H1 (cell line): ENCODE measurements at regions not wholly inside any gene's neighbourhood (a gene's known extent, or its start where the extent isn't known, plus 50 kb on each side); places are given as distances from the start of the nearest gene placed in this dataset.

Experiments
- CTCF ChIA-PET: fragments of 300-600 bp; sonication (Branson Sonifier 250); formaldehyde crosslinking; loops from one replicate; lab custom pipeline; 2021; ENCODE audit not compliant: partially characterized antibody; lab: Charles Lee
- POLR2A ChIA-PET: fragments of 300-600 bp; sonication (Branson Sonifier 250); formaldehyde crosslinking; loops from one replicate; lab custom pipeline; 2021; ENCODE audit warnings: inconsistent platforms; ENCODE audit not compliant: partially characterized antibody; lab: Charles Lee
- DNase-seq, 2 experiments: peaks; one replicate each; pipeline versions ENCODE4 v3.0.0 to v3.0.0-alpha.2; 2010 to 2022; ENCODE audit warnings: low spot score in 2 of 2, low read depth in 1 of 2, mixed read lengths in 1 of 2
- FAIRE-seq: peaks from 2 replicates; lab custom pipeline; 2011; peaks lifted over from hg19 to GRCh38; lab: Jason Lieb, UNC
- H2AFZ ChIP-seq: 2 replicates; pipeline ENCODE4 v1.8.1; 2012; ENCODE audit warnings: low read length, inconsistent platforms
- H2AK5ac ChIP-seq: 2 replicates; pipeline ENCODE4 v1.6.1; 2013; ENCODE audit warnings: low read depth, low read length
- H2BK120ac ChIP-seq: replicated peaks from 2 replicates; pipeline ENCODE3; 2013; ENCODE audit warnings: low read depth, low read length, inconsistent platforms
- H2BK12ac ChIP-seq: 2 replicates; pipeline ENCODE4 v1.6.1; 2013; ENCODE audit warnings: low read depth, low read length
- H2BK15ac ChIP-seq: 2 replicates; pipeline ENCODE4 v1.6.1; 2013; ENCODE audit warnings: low read length
- H2BK20ac ChIP-seq: 2 replicates; pipeline ENCODE4 v1.6.1; 2013; ENCODE audit warnings: low read length
- H2BK5ac ChIP-seq: 2 replicates; pipeline ENCODE4 v1.6.1; 2013; ENCODE audit warnings: low read depth, low read length
- H3K14ac ChIP-seq: 2 replicates; pipeline ENCODE4 v1.6.1; 2013; ENCODE audit warnings: inconsistent platforms; ENCODE audit not compliant: insufficient read length
- H3K18ac ChIP-seq: 2 replicates; pipeline ENCODE4 v1.6.1; 2013; ENCODE audit warnings: low read length; ENCODE audit errors: extremely low read depth
- H3K23ac ChIP-seq: 2 replicates; pipeline ENCODE4 v1.6.1; 2013; ENCODE audit warnings: inconsistent platforms; ENCODE audit not compliant: insufficient read length
- H3K23me2 ChIP-seq: 2 replicates; pipeline ENCODE4 v1.6.1; 2013; ENCODE audit warnings: low read depth, low read length
- H3K27ac ChIP-seq: 2 replicates; pipeline ENCODE4 v1.6.1; 2011; ENCODE audit warnings: low read depth, low read length, inconsistent platforms
- H3K27me3 ChIP-seq, 4 experiments: replicated peaks in 1 of 4; 1 replicate in 1 of 4; 2 replicates in 3 of 4; pipeline versions ENCODE4 v1.6.1 to v1.8.1; 2011 to 2013; ENCODE audit warnings: low read length in 3 of 4, mild to moderate bottlenecking in 3 of 4, inconsistent platforms in 2 of 4, mixed read lengths in 2 of 4, moderate library complexity in 1 of 4; ENCODE audit not compliant: control insufficient read depth in 3 of 4, insufficient read depth in 3 of 4; ENCODE audit errors: extremely low read depth in 1 of 4
- H3K36me3 ChIP-seq, 4 experiments: 2 replicates each; pipeline versions ENCODE4 v1.6.1 to v1.8.1; 2011 to 2013; ENCODE audit warnings: mild to moderate bottlenecking in 4 of 4, low read length in 3 of 4, moderate library complexity in 2 of 4, control low read depth in 1 of 4, inconsistent platforms in 1 of 4; ENCODE audit not compliant: insufficient read depth in 4 of 4, control insufficient read depth in 2 of 4
- H3K4ac ChIP-seq: replicated peaks from 2 replicates; pipeline ENCODE3; 2013; ENCODE audit warnings: low read length, low read depth, mixed read lengths, inconsistent platforms; ENCODE audit not compliant: insufficient read length
- H3K4me1 ChIP-seq, 4 experiments: replicated peaks in 1 of 4; 1 replicate in 1 of 4; 2 replicates in 3 of 4; pipeline versions ENCODE4 v1.6.1 to v1.8.1; 2011 to 2013; ENCODE audit warnings: low read length in 3 of 4, inconsistent platforms in 2 of 4, mixed read lengths in 1 of 4; ENCODE audit not compliant: insufficient read depth in 4 of 4, control insufficient read depth in 3 of 4
- H3K4me2 ChIP-seq, 2 experiments: 2 replicates each; pipeline versions ENCODE4 v1.6.1 to v1.8.1; 2011 to 2013; ENCODE audit warnings: low read depth in 2 of 2, low read length in 2 of 2, control low read depth in 1 of 2, inconsistent platforms in 1 of 2, mild to moderate bottlenecking in 1 of 2; ENCODE audit not compliant: insufficient read depth in 1 of 2
- H3K4me3 ChIP-seq, 4 experiments: fragments of 200-600, 300-600 bp in 1 of 4; sonication (generic), shearing (Covaris generic), sonication (Bioruptor Twin) in 1 of 4; 2 replicates each; pipeline versions ENCODE4 v1.5.1 to v1.8.1; 2011 to 2016; ENCODE audit warnings: low read length in 4 of 4, low read depth in 3 of 4, control low read depth in 2 of 4, inconsistent platforms in 2 of 4, mild to moderate bottlenecking in 2 of 4, mixed read lengths in 1 of 4, moderate library complexity in 1 of 4; ENCODE audit not compliant: insufficient read depth in 2 of 4; ENCODE audit errors: extremely low read depth in 1 of 4
- H3K56ac ChIP-seq: replicated peaks from 2 replicates; pipeline ENCODE3; 2013; ENCODE audit warnings: low read depth, mild to moderate bottlenecking, mixed read lengths, low read length, inconsistent platforms; ENCODE audit not compliant: insufficient read length
- H3K79me1 ChIP-seq: 2 replicates; pipeline ENCODE4 v1.6.1; 2013; ENCODE audit warnings: low read depth, low read length, control low read depth
- H3K79me2 ChIP-seq, 2 experiments: 2 replicates each; pipeline versions ENCODE4 v1.6.1 to v1.8.1; 2012 to 2013; ENCODE audit warnings: low read length in 2 of 2, mild to moderate bottlenecking in 2 of 2, inconsistent platforms in 1 of 2; ENCODE audit not compliant: insufficient read depth in 2 of 2, control insufficient read depth in 1 of 2
- H3K9ac ChIP-seq, 4 experiments: replicated peaks in 1 of 4; 1 replicate in 1 of 4; 2 replicates in 3 of 4; pipeline versions ENCODE4 v1.6.1 to v1.8.1; 2011 to 2013; ENCODE audit warnings: low read depth in 3 of 4, low read length in 3 of 4, control low read depth in 2 of 4, mild to moderate bottlenecking in 2 of 4, moderate library complexity in 2 of 4, inconsistent platforms in 1 of 4; ENCODE audit errors: extremely low read depth in 1 of 4
- H3K9me3 ChIP-seq, 2 experiments: 2 replicates each; pipeline versions ENCODE4 v1.6.1 to v1.8.1; 2012 to 2013; ENCODE audit warnings: mild to moderate bottlenecking in 2 of 2, moderate library complexity in 2 of 2, control low read depth in 1 of 2, inconsistent platforms in 1 of 2, low read depth in 1 of 2, low read length in 1 of 2, mixed read lengths in 1 of 2; ENCODE audit not compliant: insufficient read depth in 2 of 2
- H4K20me1 ChIP-seq, 2 experiments: replicated peaks in 1 of 2; 2 replicates each; pipeline versions ENCODE3 to v1.8.1; 2011 to 2013; ENCODE audit warnings: inconsistent platforms in 2 of 2, low read length in 2 of 2, mild to moderate bottlenecking in 1 of 2; ENCODE audit not compliant: insufficient read depth in 2 of 2, control insufficient read depth in 1 of 2
- H4K5ac ChIP-seq: 2 replicates; pipeline ENCODE4 v1.6.1; 2013; ENCODE audit warnings: low read length, low read depth, mixed read lengths, inconsistent platforms; ENCODE audit not compliant: insufficient read length
- H4K8ac ChIP-seq: 2 replicates; pipeline ENCODE4 v1.8.0; 2013; ENCODE audit warnings: mild to moderate bottlenecking, moderate library complexity, low read length, inconsistent platforms; ENCODE audit not compliant: insufficient read depth; ENCODE audit errors: extremely low read depth
- H4K91ac ChIP-seq: replicated peaks from 2 replicates; pipeline ENCODE3; 2013; ENCODE audit warnings: low read length, mixed read lengths, inconsistent platforms; ENCODE audit not compliant: insufficient read length
- BACH1 ChIP-seq: IDR thresholded peaks from 2 replicates; pipeline ENCODE4 v1.6.1; 2012; ENCODE audit warnings: low read length, improper control_type of control experiment
- E2F6 ChIP-seq: IDR thresholded peaks from 2 replicates; pipeline ENCODE4 v1.6.1; 2012; ENCODE audit warnings: inconsistent platforms
- EZH2 ChIP-seq: fragments of 200-600 bp; sonication (generic); IDR thresholded peaks from 2 replicates; pipeline ENCODE4 v1.7.1; 2012; ENCODE audit warnings: low read depth, mild to moderate bottlenecking, moderate library complexity, low read length, inconsistent platforms; ENCODE audit not compliant: severe bottlenecking
- GABPA ChIP-seq: IDR thresholded peaks from 2 replicates; pipeline ENCODE4 v1.6.1; 2011; ENCODE audit warnings: mild to moderate bottlenecking, low read length, moderate library complexity, borderline replicate concordance; ENCODE audit not compliant: insufficient read depth
- HDAC6 ChIP-seq: IDR thresholded peaks from one replicate; pipeline ENCODE4 v1.7.1; 2012; ENCODE audit warnings: low read depth, mild to moderate bottlenecking, inconsistent platforms, low read length, moderate library complexity
- SIRT6 ChIP-seq: IDR thresholded peaks from one replicate; pipeline ENCODE4 v1.7.1; 2012; ENCODE audit warnings: low read length, inconsistent platforms
- SP4 ChIP-seq: IDR thresholded peaks from 2 replicates; pipeline ENCODE4 v1.6.1; 2012; ENCODE audit warnings: low read length, inconsistent platforms
- TAF1 ChIP-seq: IDR thresholded peaks from 2 replicates; pipeline ENCODE4 v1.6.1; 2011; ENCODE audit warnings: mild to moderate bottlenecking, low read depth, low read length
- TAF7 ChIP-seq: optimal IDR thresholded peaks from 2 replicates; pipeline ENCODE3; 2011; ENCODE audit warnings: low read depth, mild to moderate bottlenecking, inconsistent platforms, low read length, moderate library complexity, borderline replicate concordance
- YY1 ChIP-seq: IDR thresholded peaks from 2 replicates; pipeline ENCODE4 v1.6.1; 2011; ENCODE audit warnings: low read depth, mild to moderate bottlenecking, low read length
- WGBS, 2 experiments: shearing (Covaris generic) in 1 of 2; methylation state at CpG; one replicate each; pipeline versions ENCODE4 v1.1.6 to v1.1.7; 2013 to 2015; ENCODE audit warnings: low lambda C conversion rate in 2 of 2, mixed read lengths in 2 of 2, inconsistent platforms in 1 of 2, low coverage in 1 of 2, missing lambda C conversion rate in 1 of 2; ENCODE audit not compliant: insufficient replicate concordance in 2 of 2, insufficient coverage in 1 of 2, insufficient read length in 1 of 2; ENCODE audit errors: extremely low coverage in 1 of 2, missing lambda C conversion rate in 1 of 2; 5-methylcytosine and 5-hydroxymethylcytosine counted together

GRCh38 chr2:230642966-230643365 lies 69.7 kb upstream of the CAB39 start:
- Histone ChIP-seq H3K27me3 (no peaks in the 10 kb centered on the region), H4K5ac (no peak overlapping the region), H2AFZ (no peak overlapping the region), H2BK5ac (no peak overlapping the region), H3K23me2 (no peaks in the 10 kb centered on the region), H3K14ac (no peak overlapping the region), H3K4ac (no peak overlapping the region), H4K20me1 (no peaks in the 10 kb centered on the region), H3K4me2 (no peak overlapping the region), H2AK5ac (no peak overlapping the region), H3K56ac (no peak overlapping the region), H3K4me3 (no peak overlapping the region), H3K79me2 (no peaks in the 10 kb centered on the region), H3K18ac (no peak overlapping the region), H4K8ac (no peak overlapping the region), H2BK15ac (no peak overlapping the region), H3K9me3 (no peaks in the 10 kb centered on the region), H3K9ac (no peak overlapping the region), H2BK12ac (no peak overlapping the region), H3K4me1 (no peaks in the 10 kb centered on the region), H3K27ac (no peak overlapping the region; the same call in 1 of the 2 replicates), H2BK20ac (no peak overlapping the region), H3K79me1 (no peaks in the 10 kb centered on the region), H3K23ac (no peak overlapping the region), H4K91ac (no peak overlapping the region), H3K36me3 (no peaks in the 10 kb centered on the region), H2BK120ac (no peak overlapping the region)
- 86% methylated on average over 4 of the region's 4 CpGs; no CpG with 5 or more reads in 1 of the 2 experiments for WGBS, 2 experiments
- TF ChIP-seq EZH2, result no peak
- TF ChIP-seq YY1, result no peak
- no peak for TF ChIP-seq TAF7
- no peak for TF ChIP-seq BACH1
- no peak for TF ChIP-seq SP4
- no peak for TF ChIP-seq SIRT6
- no peak for TF ChIP-seq HDAC6
- TF ChIP-seq GABPA, result no peak
- TF ChIP-seq E2F6, result no peak
- no peak for TF ChIP-seq TAF1
- ChIA-PET CTCF (interaction anchor here (0.6 to 1.1 kb wide), 2 partner anchors 156 to 1878 kb away, joined by 3 read pairs; no protein-coding TSS in a partner anchor), POLR2A (no interaction called here)
- DNase-seq (no peak), FAIRE-seq (no peak)
